BLaER1 treated with 17β-estradiol and CSF1 and Interleukin-3, amounts not matched to agents 10 nM and 100 nM (cell line): ENCODE measurements at regions not wholly inside any gene's neighbourhood (a gene's known extent, or its start where the extent isn't known, plus 50 kb on each side); places are given as distances from the start of the nearest gene placed in this dataset.

Experiments used
- H3K27ac ChIP-seq, 11 experiments: shearing (Covaris generic); formaldehyde crosslinking; 2 replicates each; pipeline ENCODE4 v1.8.1; 2022
- H3K27me3 ChIP-seq, 11 experiments: shearing (Covaris generic); formaldehyde crosslinking; 2 replicates each; pipeline ENCODE4 v1.8.1; 2022
- H3K36me3 ChIP-seq, 11 experiments: shearing (Covaris generic); formaldehyde crosslinking; 2 replicates each; pipeline ENCODE4 v1.8.1; 2022
- H3K4me1 ChIP-seq, 10 experiments: shearing (Covaris generic); formaldehyde crosslinking; 2 replicates each; pipeline ENCODE4 v1.8.1; 2022
- H3K4me2 ChIP-seq, 11 experiments: shearing (Covaris generic); formaldehyde crosslinking; 2 replicates each; pipeline ENCODE4 v1.8.1; 2022
- H3K4me3 ChIP-seq, 10 experiments: shearing (Covaris generic); formaldehyde crosslinking; 2 replicates each; pipeline ENCODE4 v1.8.1; 2022
- H3K9ac ChIP-seq, 11 experiments: shearing (Covaris generic); formaldehyde crosslinking; 2 replicates each; pipeline ENCODE4 v1.8.1; 2022
- H3K9me3 ChIP-seq, 11 experiments: shearing (Covaris generic); formaldehyde crosslinking; replicated peaks in 1 of 11; 2 replicates each; pipeline ENCODE4 v1.8.1; 2022
- H4K20me1 ChIP-seq, 11 experiments: shearing (Covaris generic); formaldehyde crosslinking; 2 replicates each; pipeline ENCODE4 v1.8.1; 2022
- Cebpa-rat ChIP-seq, 11 experiments: shearing (Covaris generic); IDR thresholded peaks; 2 replicates each; pipeline ENCODE4 v1.8.1; 2022

- no peak overlapping the region for H3K27ac ChIP-seq
- no peaks in the 10 kb centered on the region for H3K36me3 ChIP-seq
- no peaks in the 10 kb centered on the region for H4K20me1 ChIP-seq
- no peak overlapping the region for H3K9ac ChIP-seq
- H3K4me1 ChIP-seq, result no peaks in the 10 kb centered on the region
- TF ChIP-seq Cebpa-rat (IDR thresholded peaks at IDR 0.05), result no peak
- no peak overlapping the region for H3K4me2 ChIP-seq
- H3K9me3 ChIP-seq, result no peaks in the 10 kb centered on the region
- H3K4me3 ChIP-seq, result no peak overlapping the region
- H3K27me3 ChIP-seq, result no peaks in the 10 kb centered on the region
Measured at GRCh38 chr16:16868727-16869126, 489.8 kb downstream of the NPIPA7 start.

- H3K4me3 ChIP-seq, result no peak overlapping the region
- no peaks in the 10 kb centered on the region for H3K36me3 ChIP-seq
- no peaks in the 10 kb centered on the region for H4K20me1 ChIP-seq
- TF ChIP-seq Cebpa-rat (IDR thresholded peaks at IDR 0.05), result no peak
- no peaks in the 10 kb centered on the region for H3K9me3 ChIP-seq
- no peak overlapping the region for H3K9ac ChIP-seq
- no peak overlapping the region for H3K4me2 ChIP-seq
- no peak overlapping the region for H3K27ac ChIP-seq
- H3K4me1 ChIP-seq, result no peaks in the 10 kb centered on the region
- H3K27me3 ChIP-seq, result no peaks in the 10 kb centered on the region
Measured at GRCh38 chr16:16869746-16870145, 490.8 kb downstream of the NPIPA7 start.

DNA sequence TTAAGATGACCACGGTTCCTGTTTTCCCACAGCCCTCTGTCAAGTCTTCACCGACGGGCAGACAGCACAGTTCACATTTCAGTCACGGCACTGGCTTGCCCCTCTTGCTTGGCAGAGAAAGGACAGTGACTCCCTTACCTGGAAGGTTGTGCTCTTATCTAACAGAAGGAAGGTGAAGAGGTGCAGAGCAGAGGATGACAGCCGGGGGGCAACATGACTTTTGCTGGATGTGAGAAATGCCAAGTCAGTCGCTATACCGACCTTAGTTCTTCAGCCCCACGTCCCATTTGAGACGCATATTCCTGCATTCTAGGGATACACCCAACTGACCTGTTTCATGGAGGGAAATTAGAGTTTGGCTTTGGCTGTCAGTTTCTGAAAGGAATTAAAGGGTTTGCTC lies 492.3 kb downstream of the NPIPA7 start:
- no peaks in the 10 kb centered on the region for H3K36me3 ChIP-seq
- no peak overlapping the region for H3K4me3 ChIP-seq
- no peak for TF ChIP-seq Cebpa-rat (IDR thresholded peaks at IDR 0.05)
- no peak overlapping the region for H3K4me2 ChIP-seq
- H3K9me3 ChIP-seq, result no peaks in the 10 kb centered on the region
- no peaks in the 10 kb centered on the region for H4K20me1 ChIP-seq
- H3K27me3 ChIP-seq, result no peaks in the 10 kb centered on the region
- H3K27ac ChIP-seq, result no peak overlapping the region
- no peak overlapping the region for H3K9ac ChIP-seq
- H3K4me1 ChIP-seq, result no peaks in the 10 kb centered on the region

GRCh38 chr16:16877061-16877460 lies 498.1 kb downstream of the NPIPA7 start:
- Histone ChIP-seq H3K27me3 (no peaks in the 10 kb centered on the region), H3K9me3 (no peaks in the 10 kb centered on the region), H3K4me3 (no peak overlapping the region), H4K20me1 (no peaks in the 10 kb centered on the region), H3K36me3 (no peaks in the 10 kb centered on the region), H3K9ac (no peak overlapping the region), H3K27ac (no peak overlapping the region), H3K4me1 (no peaks in the 10 kb centered on the region), H3K4me2 (no peak overlapping the region)
- TF ChIP-seq Cebpa-rat (IDR thresholded peaks at IDR 0.05), result no peak

DNA sequence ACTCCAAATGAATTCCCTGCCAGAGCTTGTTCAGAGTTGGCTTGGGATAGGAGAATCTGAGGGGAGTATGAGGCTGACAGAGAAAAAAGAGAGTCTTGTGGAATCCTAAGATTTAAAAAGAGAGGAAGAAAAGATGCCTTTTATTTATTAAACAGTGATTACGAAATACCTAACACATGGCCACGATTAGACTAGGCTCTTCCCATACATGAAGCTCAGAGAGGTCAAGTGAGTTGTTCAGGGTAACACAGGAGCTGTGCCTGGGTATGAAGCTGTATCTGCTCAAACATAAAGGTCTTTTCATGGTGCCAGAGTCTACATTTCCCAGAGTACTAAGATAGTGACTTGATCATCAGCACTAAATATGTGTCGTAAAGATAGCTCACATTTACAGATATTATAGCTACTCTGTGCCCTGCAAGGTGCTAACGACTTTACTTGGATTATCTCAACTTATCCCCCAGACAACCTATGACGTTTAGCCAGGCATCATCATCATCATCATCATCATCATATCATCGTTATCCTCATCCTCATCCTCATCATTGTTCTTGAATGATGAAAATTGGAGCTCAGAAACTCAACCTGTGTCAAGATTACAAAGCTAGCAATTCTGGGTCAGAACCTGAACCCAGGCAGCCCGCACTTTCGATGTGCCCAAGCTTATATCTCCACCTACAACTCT lies 500.8 kb downstream of the NPIPA7 start:
- H3K27me3 ChIP-seq, result no peaks in the 10 kb centered on the region
- H3K4me3 ChIP-seq, result no peak overlapping the region
- H3K4me1 ChIP-seq, result no peaks in the 10 kb centered on the region
- no peak overlapping the region for H3K9ac ChIP-seq
- no peak overlapping the region for H3K27ac ChIP-seq
- H3K9me3 ChIP-seq, result no peaks in the 10 kb centered on the region
- H4K20me1 ChIP-seq, result no peaks in the 10 kb centered on the region
- H3K36me3 ChIP-seq, result no peaks in the 10 kb centered on the region
- peak in 2 of 11 experiments; percentile 16 to 47; a peak in 1 of 22 replicates for TF ChIP-seq Cebpa-rat (IDR thresholded peaks at IDR 0.05)
- H3K4me2 ChIP-seq, result no peak overlapping the region

GRCh38 chr16:16881814-16882213 lies 502.9 kb downstream of the NPIPA7 start:
- Histone ChIP-seq H3K9ac (no peak overlapping the region), H4K20me1 (no peaks in the 10 kb centered on the region), H3K9me3 (no peaks in the 10 kb centered on the region), H3K4me3 (no peak overlapping the region), H3K4me2 (no peak overlapping the region), H3K4me1 (no peaks in the 10 kb centered on the region), H3K27ac (no peak overlapping the region), H3K27me3 (no peaks in the 10 kb centered on the region), H3K36me3 (no peaks in the 10 kb centered on the region)
- TF ChIP-seq Cebpa-rat (IDR thresholded peaks at IDR 0.05), result no peak

DNA sequence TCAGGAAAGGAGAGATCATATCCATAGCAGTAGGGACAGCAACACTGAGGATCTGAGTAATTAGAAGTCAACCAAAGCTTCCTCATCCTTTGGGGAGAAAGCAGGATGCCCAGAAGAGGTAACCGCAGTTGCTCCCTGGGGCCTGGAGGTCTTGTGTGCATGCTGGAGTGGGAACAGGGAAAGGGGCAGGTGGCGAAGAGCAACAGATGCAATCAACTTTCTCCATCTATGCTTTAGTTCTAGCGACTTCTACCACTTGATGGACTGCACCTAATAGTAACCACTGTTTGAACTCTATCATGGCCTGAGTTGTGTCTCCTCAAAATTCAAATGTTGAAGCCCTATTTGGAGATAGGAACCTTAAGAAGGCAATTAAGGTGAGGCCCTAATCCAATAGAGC lies 503.8 kb downstream of the NPIPA7 start:
- H3K4me1 ChIP-seq, result no peaks in the 10 kb centered on the region
- no peak overlapping the region for H3K27ac ChIP-seq
- no peak overlapping the region for H3K4me2 ChIP-seq
- no peak for TF ChIP-seq Cebpa-rat (IDR thresholded peaks at IDR 0.05)
- H3K36me3 ChIP-seq, result no peaks in the 10 kb centered on the region
- no peaks in the 10 kb centered on the region for H3K27me3 ChIP-seq
- H4K20me1 ChIP-seq, result no peaks in the 10 kb centered on the region
- H3K9me3 ChIP-seq, result no peaks in the 10 kb centered on the region
- H3K9ac ChIP-seq, result no peak overlapping the region
- no peak overlapping the region for H3K4me3 ChIP-seq

GRCh38 chr16:16884451-16884850 lies 505.5 kb downstream of the NPIPA7 start:
- H4K20me1 ChIP-seq, result no peaks in the 10 kb centered on the region
- no peaks in the 10 kb centered on the region for H3K36me3 ChIP-seq
- no peak overlapping the region for H3K4me3 ChIP-seq
- no peak overlapping the region for H3K9ac ChIP-seq
- H3K27me3 ChIP-seq, result no peaks in the 10 kb centered on the region
- no peak for TF ChIP-seq Cebpa-rat (IDR thresholded peaks at IDR 0.05)
- H3K9me3 ChIP-seq, result no peaks in the 10 kb centered on the region
- H3K4me1 ChIP-seq, result no peaks in the 10 kb centered on the region
- no peak overlapping the region for H3K27ac ChIP-seq
- no peak overlapping the region for H3K4me2 ChIP-seq

- Histone ChIP-seq H4K20me1 (no peaks in the 10 kb centered on the region), H3K36me3 (no peaks in the 10 kb centered on the region), H3K9me3 (no peaks in the 10 kb centered on the region), H3K27me3 (no peaks in the 10 kb centered on the region), H3K4me1 (no peaks in the 10 kb centered on the region), H3K4me3 (no peak overlapping the region), H3K9ac (no peak overlapping the region), H3K4me2 (no peak overlapping the region), H3K27ac (no peak overlapping the region)
- TF ChIP-seq Cebpa-rat (IDR thresholded peaks at IDR 0.05), result no peak
Measured at GRCh38 chr16:16887193-16887592, 508.3 kb downstream of the NPIPA7 start.

DNA sequence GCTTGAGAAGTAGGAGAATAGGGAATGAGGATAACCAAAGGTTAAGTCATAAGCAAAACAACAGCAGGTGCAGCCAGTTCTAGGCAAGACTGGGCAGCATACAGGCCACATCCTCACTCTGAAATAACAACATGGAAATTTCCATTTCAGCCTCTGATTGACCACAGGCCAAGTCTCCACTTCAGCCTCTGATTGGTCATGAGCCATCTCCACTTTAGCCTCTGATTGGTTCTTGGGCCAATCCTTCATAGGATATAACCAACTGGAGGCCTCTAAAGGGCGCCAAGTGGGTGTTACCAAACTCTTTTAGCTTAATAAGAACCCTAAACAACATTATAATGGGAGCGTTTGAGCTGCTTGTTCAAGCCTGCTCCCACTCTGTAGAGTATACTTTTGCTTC lies 512.0 kb downstream of the NPIPA7 start:
- no peak overlapping the region for H3K27ac ChIP-seq
- H3K9ac ChIP-seq, result no peak overlapping the region
- no peaks in the 10 kb centered on the region for H3K4me1 ChIP-seq
- no peaks in the 10 kb centered on the region for H3K36me3 ChIP-seq
- no peak overlapping the region for H3K4me2 ChIP-seq
- no peaks in the 10 kb centered on the region for H4K20me1 ChIP-seq
- no peaks in the 10 kb centered on the region for H3K27me3 ChIP-seq
- H3K4me3 ChIP-seq, result no peak overlapping the region
- TF ChIP-seq Cebpa-rat (IDR thresholded peaks at IDR 0.05), result no peak
- H3K9me3 ChIP-seq, result no peaks in the 10 kb centered on the region
